Activated CD4-positive, alpha-beta memory T cell treated with anti-CD3 and anti-CD28 coated beads for 36 hours (primary cell): ENCODE measurements at regions not wholly inside any gene's neighbourhood (a gene's known extent, or its start where the extent isn't known, plus 50 kb on each side); places are given as distances from the start of the nearest gene placed in this dataset.

Source experiments
- CTCF ChIA-PET: fragments of 350-600 bp; sonication (Branson Sonifier 250); formaldehyde crosslinking; loops from one replicate; lab custom pipeline; 2021; ENCODE audit warnings: antibody characterized with exemption, inconsistent platforms; lab: Charles Lee
- POLR2A ChIA-PET: fragments of 350-600 bp; sonication (Branson Sonifier 250); formaldehyde crosslinking; loops from one replicate; lab custom pipeline; 2021; ENCODE audit warnings: antibody characterized with exemption; lab: Charles Lee
- DNase-seq: peaks from one replicate; pipeline ENCODE4 v3.0.0-alpha.2; 2020
- H3K27ac Mint-ChIP-seq: one replicate; pipeline ENCODE4 v1.8.0; 2021; ENCODE audit warnings: mixed read lengths
- H3K27me3 Mint-ChIP-seq: one replicate; pipeline ENCODE4 v1.8.0; 2021; ENCODE audit warnings: mixed read lengths
- H3K36me3 Mint-ChIP-seq: one replicate; pipeline ENCODE4 v1.8.0; 2021; ENCODE audit warnings: mixed read lengths
- H3K4me1 Mint-ChIP-seq: one replicate; pipeline ENCODE4 v1.8.0; 2021; ENCODE audit warnings: low read depth, mixed read lengths
- H3K4me3 Mint-ChIP-seq: one replicate; pipeline ENCODE4 v1.8.0; 2021; ENCODE audit warnings: mild to moderate bottlenecking, mixed read lengths
- H3K9me3 Mint-ChIP-seq: one replicate; pipeline ENCODE4 v1.8.0; 2021; ENCODE audit warnings: mixed read lengths
- intact Hi-C: fragments of 100-400 bp; cut with micrococcal nuclease; formaldehyde crosslinking; loops from one replicate; pipeline ENCODE4 v1.15.1; 2023

- ChIA-PET CTCF (no interaction called here), POLR2A (no interaction called here)
- Mint-ChIP-seq H3K4me3 (no peak overlapping the region), H3K27ac (no peak overlapping the region), H3K9me3 (no peaks in the 10 kb centered on the region), H3K36me3 (no peaks in the 10 kb centered on the region), H3K4me1 (no peaks in the 10 kb centered on the region), H3K27me3 (no peaks in the 10 kb centered on the region)
- no peak for DNase-seq
- intact Hi-C loops: no loop called here
Observed at GRCh38 chr2:200131307-200131706, 175.2 kb upstream of the SPATS2L start.

GRCh38 chr2:200135082-200135481, 171.4 kb upstream of the SPATS2L start:
- no peak overlapping the region for H3K27ac Mint-ChIP-seq
- no peak for DNase-seq
- H3K9me3 Mint-ChIP-seq: no peaks in the 10 kb centered on the region
- H3K4me1 Mint-ChIP-seq: no peaks in the 10 kb centered on the region
- H3K27me3 Mint-ChIP-seq: no peaks in the 10 kb centered on the region
- no peak overlapping the region for H3K4me3 Mint-ChIP-seq
- intact Hi-C loops: no loop called here
- no peaks in the 10 kb centered on the region for H3K36me3 Mint-ChIP-seq
- POLR2A ChIA-PET: no interaction called here
- CTCF ChIA-PET: no interaction called here

GRCh38 chr2:200136655-200137054, 169.8 kb upstream of the SPATS2L start:
- DNase-seq: no peak
- no peaks in the 10 kb centered on the region for H3K36me3 Mint-ChIP-seq
- H3K9me3 Mint-ChIP-seq: no peaks in the 10 kb centered on the region
- POLR2A ChIA-PET: no interaction called here
- CTCF ChIA-PET: interaction anchor here (0.6 kb wide), 1 partner anchor 12 kb away, joined by 3 read pairs; no protein-coding TSS in a partner anchor
- no peaks in the 10 kb centered on the region for H3K27me3 Mint-ChIP-seq
- H3K4me3 Mint-ChIP-seq: no peak overlapping the region
- no peaks in the 10 kb centered on the region for H3K4me1 Mint-ChIP-seq
- intact Hi-C loops: no loop called here
- H3K27ac Mint-ChIP-seq: no peak overlapping the region

GRCh38 chr2:200137271-200137670, 169.2 kb upstream of the SPATS2L start:
- intact Hi-C loops: no loop called here
- H3K36me3 Mint-ChIP-seq: no peaks in the 10 kb centered on the region
- no peaks in the 10 kb centered on the region for H3K4me1 Mint-ChIP-seq
- no peak overlapping the region for H3K4me3 Mint-ChIP-seq
- ChIA-PET CTCF (no interaction called here), POLR2A (no interaction called here)
- H3K9me3 Mint-ChIP-seq: no peaks in the 10 kb centered on the region
- no peak overlapping the region for H3K27ac Mint-ChIP-seq
- H3K27me3 Mint-ChIP-seq: no peaks in the 10 kb centered on the region
- DNase-seq: no peak

- H3K9me3 Mint-ChIP-seq: no peaks in the 10 kb centered on the region
- no peak for DNase-seq
- H3K4me3 Mint-ChIP-seq: no peak overlapping the region
- ChIA-PET CTCF (no interaction called here), POLR2A (no interaction called here)
- no peak overlapping the region for H3K27ac Mint-ChIP-seq
- no peaks in the 10 kb centered on the region for H3K4me1 Mint-ChIP-seq
- H3K27me3 Mint-ChIP-seq: no peaks in the 10 kb centered on the region
- no peaks in the 10 kb centered on the region for H3K36me3 Mint-ChIP-seq
- intact Hi-C loops: no loop called here
Observed at GRCh38 chr2:200137691-200138090, 168.8 kb upstream of the SPATS2L start.

GRCh38 chr2:200138391-200139124, 167.9 kb upstream of the SPATS2L start:
- intact Hi-C loops: no loop called here
- DNase-seq: no peak
- POLR2A ChIA-PET: no interaction called here
- Mint-ChIP-seq H3K27me3 (no peaks in the 10 kb centered on the region), H3K9me3 (no peaks in the 10 kb centered on the region), H3K27ac (no peak overlapping the region), H3K36me3 (no peaks in the 10 kb centered on the region), H3K4me3 (no peak overlapping the region), H3K4me1 (no peaks in the 10 kb centered on the region)
- CTCF ChIA-PET: interaction anchor here (0.8 kb wide), 1 partner anchor 12 kb away, joined by 3 read pairs; no protein-coding TSS in a partner anchor

- ChIA-PET POLR2A (no interaction called here), CTCF (interaction anchor here (0.6 kb wide), 1 partner anchor 859 kb away, joined by 3 read pairs; no protein-coding TSS in a partner anchor)
- Mint-ChIP-seq H3K27me3 (peaks cover 1% of the 10 kb centered on the region), H3K27ac (no peak overlapping the region), H3K36me3 (no peaks in the 10 kb centered on the region), H3K4me1 (no peaks in the 10 kb centered on the region), H3K4me3 (no peak overlapping the region), H3K9me3 (peaks cover 9% of the 10 kb centered on the region)
- DNase-seq: no peak
- intact Hi-C loops: no loop called here
Observed at GRCh38 chr2:200144571-200144970, 161.9 kb upstream of the SPATS2L start.

GRCh38 chr2:200146501-200146900, 160.0 kb upstream of the SPATS2L start:
- Mint-ChIP-seq H3K27me3 (peaks cover 1% of the 10 kb centered on the region), H3K4me3 (no peak overlapping the region), H3K9me3 (peaks cover 21% of the 10 kb centered on the region), H3K4me1 (no peaks in the 10 kb centered on the region), H3K27ac (no peak overlapping the region), H3K36me3 (no peaks in the 10 kb centered on the region)
- POLR2A ChIA-PET: no interaction called here
- CTCF ChIA-PET: no interaction called here
- intact Hi-C loops: no loop called here
- DNase-seq: no peak

GRCh38 chr2:200147371-200147770, 159.1 kb upstream of the SPATS2L start:
- ChIA-PET CTCF (no interaction called here), POLR2A (no interaction called here)
- DNase-seq: no peak
- Mint-ChIP-seq H3K9me3 (peaks cover 26% of the 10 kb centered on the region), H3K27me3 (peaks cover 1% of the 10 kb centered on the region), H3K27ac (no peak overlapping the region), H3K4me1 (no peaks in the 10 kb centered on the region), H3K36me3 (no peaks in the 10 kb centered on the region), H3K4me3 (no peak overlapping the region)
- intact Hi-C loops: no loop called here

- H3K9me3 Mint-ChIP-seq: peaks cover 28% of the 10 kb centered on the region
- intact Hi-C loops: no loop called here
- POLR2A ChIA-PET: no interaction called here
- CTCF ChIA-PET: no interaction called here
- no peak overlapping the region for H3K27ac Mint-ChIP-seq
- peaks cover 1% of the 10 kb centered on the region for H3K27me3 Mint-ChIP-seq
- DNase-seq: no peak
- no peaks in the 10 kb centered on the region for H3K4me1 Mint-ChIP-seq
- H3K4me3 Mint-ChIP-seq: no peak overlapping the region
- no peaks in the 10 kb centered on the region for H3K36me3 Mint-ChIP-seq
Observed at GRCh38 chr2:200148366-200148765, 158.1 kb upstream of the SPATS2L start.

- ChIA-PET POLR2A (no interaction called here), CTCF (interaction anchor here (1.1 to 2.2 kb wide), 2 partner anchors 165 to 171 kb away, joined by 3 to 4 read pairs; no protein-coding TSS in a partner anchor)
- Mint-ChIP-seq H3K4me3 (no peak overlapping the region), H3K4me1 (no peaks in the 10 kb centered on the region), H3K27me3 (peaks cover 1% of the 10 kb centered on the region), H3K27ac (no peak overlapping the region), H3K9me3 (peaks cover 19% of the 10 kb centered on the region), H3K36me3 (no peaks in the 10 kb centered on the region)
- DNase-seq: no peak
- intact Hi-C loops: no loop called here
Observed at GRCh38 chr2:200150411-200151086, 155.9 kb upstream of the SPATS2L start.

- H3K36me3 Mint-ChIP-seq: no peaks in the 10 kb centered on the region
- peaks cover 11% of the 10 kb centered on the region for H3K9me3 Mint-ChIP-seq
- no peaks in the 10 kb centered on the region for H3K4me1 Mint-ChIP-seq
- POLR2A ChIA-PET: no interaction called here
- CTCF ChIA-PET: no interaction called here
- intact Hi-C loops: no loop called here
- H3K4me3 Mint-ChIP-seq: no peak overlapping the region
- H3K27me3 Mint-ChIP-seq: peaks cover 3% of the 10 kb centered on the region
- no peak for DNase-seq
- H3K27ac Mint-ChIP-seq: no peak overlapping the region
Observed at GRCh38 chr2:200155652-200156051, 150.8 kb upstream of the SPATS2L start.
